GM13976 (cell line): ENCODE measurements at regions not wholly inside any gene's neighbourhood (a gene's known extent, or its start where the extent isn't known, plus 50 kb on each side); places are given as distances from the start of the nearest gene placed in this dataset.
A peak's percentile ranks its signal among the peaks of the same experiment; 100 is the strongest.

Experiments
- DNase-seq: peaks from one replicate; pipeline ENCODE4 v3.0.0; 2012; ENCODE audit warnings: low spot score
- in situ Hi-C: fragments of 300-500 bp; cut with MboI; formaldehyde crosslinking; loops from one replicate; pipeline ENCODE4 v1.12.0; 2022; ENCODE audit warnings: low sequenced_read_pairs, mixed read lengths, inconsistent platforms; ENCODE audit not compliant: unreplicated experiment
- TF ChIP-seq, protein P1 (sequence below): IDR thresholded peaks from 2 replicates; pipeline ENCODE4 v1.5.1; 2012; ENCODE audit warnings: borderline replicate concordance, mild to moderate bottlenecking; ENCODE audit not compliant: insufficient read depth; ENCODE audit errors: extremely low read depth, missing control alignments, control extremely low read depth

DNA sequence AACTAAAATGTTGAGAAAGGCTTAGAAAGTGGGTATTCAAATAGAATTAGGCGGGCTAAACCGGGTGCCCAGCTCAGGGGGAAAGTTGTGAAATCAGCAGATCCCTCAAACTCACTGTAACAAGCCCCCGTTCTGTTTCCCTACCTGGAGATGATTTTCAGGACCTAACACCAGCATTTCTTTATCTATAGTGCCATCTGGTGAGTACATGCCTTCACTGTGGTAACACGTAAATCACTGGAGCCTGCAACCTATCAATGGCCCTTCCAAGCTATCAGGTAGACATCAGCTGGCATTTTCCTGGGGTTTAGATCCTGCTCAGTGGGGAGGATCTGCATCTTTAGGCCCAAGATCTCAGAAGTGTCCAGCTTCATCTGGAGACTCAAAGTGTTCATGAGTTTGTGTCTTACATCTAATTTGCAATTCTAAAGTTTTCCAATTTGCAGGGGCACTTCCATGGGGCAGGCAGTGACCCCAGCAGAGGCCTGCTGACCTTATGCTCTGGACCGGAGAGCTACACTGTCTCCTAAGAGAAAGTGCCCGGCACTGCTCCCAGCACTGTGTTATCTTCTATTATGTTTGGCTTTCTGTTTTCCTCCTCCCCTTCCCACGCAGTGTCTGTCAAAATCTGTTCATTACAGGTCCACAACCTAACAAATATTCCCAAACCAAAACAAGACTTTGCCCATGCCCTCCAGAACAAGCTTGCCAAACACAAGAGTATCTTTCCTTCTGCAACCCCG, 132.5 kb downstream of the LSM5 start:
- in situ Hi-C loops: no loop called here
- TF ChIP-seq, protein P1, sequence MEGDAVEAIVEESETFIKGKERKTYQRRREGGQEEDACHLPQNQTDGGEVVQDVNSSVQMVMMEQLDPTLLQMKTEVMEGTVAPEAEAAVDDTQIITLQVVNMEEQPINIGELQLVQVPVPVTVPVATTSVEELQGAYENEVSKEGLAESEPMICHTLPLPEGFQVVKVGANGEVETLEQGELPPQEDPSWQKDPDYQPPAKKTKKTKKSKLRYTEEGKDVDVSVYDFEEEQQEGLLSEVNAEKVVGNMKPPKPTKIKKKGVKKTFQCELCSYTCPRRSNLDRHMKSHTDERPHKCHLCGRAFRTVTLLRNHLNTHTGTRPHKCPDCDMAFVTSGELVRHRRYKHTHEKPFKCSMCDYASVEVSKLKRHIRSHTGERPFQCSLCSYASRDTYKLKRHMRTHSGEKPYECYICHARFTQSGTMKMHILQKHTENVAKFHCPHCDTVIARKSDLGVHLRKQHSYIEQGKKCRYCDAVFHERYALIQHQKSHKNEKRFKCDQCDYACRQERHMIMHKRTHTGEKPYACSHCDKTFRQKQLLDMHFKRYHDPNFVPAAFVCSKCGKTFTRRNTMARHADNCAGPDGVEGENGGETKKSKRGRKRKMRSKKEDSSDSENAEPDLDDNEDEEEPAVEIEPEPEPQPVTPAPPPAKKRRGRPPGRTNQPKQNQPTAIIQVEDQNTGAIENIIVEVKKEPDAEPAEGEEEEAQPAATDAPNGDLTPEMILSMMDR: peak; percentile 4
- no peak for DNase-seq

GRCh38 chr7:32347244-32347828, 142.8 kb downstream of the LSM5 start:
- in situ Hi-C loops: loop anchor here (10.0 kb wide), 2 partner anchors 133 to 603 kb away; no protein-coding TSS in a partner anchor
- peak; percentile 35 for DNase-seq
- TF ChIP-seq, protein P1: peak; percentile 57

DNA sequence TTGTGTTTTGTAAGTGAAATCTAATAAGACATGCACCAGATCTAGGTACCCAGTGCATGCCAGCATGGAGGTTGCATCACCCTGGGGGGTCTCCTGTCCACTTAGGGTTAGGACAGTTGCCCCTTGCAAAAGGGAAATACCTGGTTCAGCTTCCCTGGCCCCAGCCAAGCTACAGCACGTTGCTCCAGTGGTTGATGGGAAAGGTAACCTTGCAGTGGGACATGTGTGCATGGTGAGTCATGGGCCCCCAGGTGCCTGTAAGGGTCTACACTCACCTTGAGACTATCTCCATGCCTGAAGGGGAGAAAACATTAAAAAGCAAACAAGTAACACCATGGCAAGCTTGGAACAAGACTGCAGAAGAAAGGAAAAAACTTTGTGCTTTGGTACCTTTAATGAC, 143.9 kb downstream of the LSM5 start:
- TF ChIP-seq, protein P1: no peak
- in situ Hi-C loops: loop anchor here (10.0 kb wide), 2 partner anchors 131 to 601 kb away; no protein-coding TSS in a partner anchor
- no peak for DNase-seq

- no peak for DNase-seq
- in situ Hi-C loops: no loop called here
These were observed 153.5 kb downstream of the LSM5 start for GRCh38 chr7:32336726-32337125.

GRCh38 chr7:32335107-32335506, 155.1 kb downstream of the LSM5 start:
- TF ChIP-seq, protein P1: no peak
- DNase-seq: no peak
- in situ Hi-C loops: no loop called here

More at GRCh38 chr7:32336726-32337125, 153.5 kb downstream of the LSM5 start:
- TF ChIP-seq, protein P1: no peak

- TF ChIP-seq, protein P1: no peak
- no peak for DNase-seq
- in situ Hi-C loops: no loop called here
These were observed 159.6 kb downstream of the LSM5 start for GRCh38 chr7:32330602-32331001.
